Lower leg skin (tissue), 4 donors: ENCODE measurements at regions not wholly inside any gene's neighbourhood (a gene's known extent, or its start where the extent isn't known, plus 50 kb on each side); places are given as distances from the start of the nearest gene placed in this dataset.

Experiments used
- DNase-seq, 2 donors: peaks; one replicate each; pipeline ENCODE4 v3.0.0-alpha.2; 2019; ENCODE audit warnings: low spot score in 2 of 2
- H3K4me3 ChIP-seq: fragments of 200-600 bp; sonication (generic); 2 replicates; pipeline ENCODE4 v1.5.1; 2017; ENCODE audit warnings: mild to moderate bottlenecking, low read depth; ENCODE audit not compliant: poor library complexity, severe bottlenecking
- POLR2A ChIP-seq, 2 donors: fragments of 450-650 bp; IDR thresholded peaks; one replicate each; pipeline ENCODE4 v1.6.1; 2016 to 2017; ENCODE audit warnings: antibody characterized with exemption in 2 of 2, mild to moderate bottlenecking in 1 of 2, moderate library complexity in 1 of 2
- WGBS, 2 donors: methylation state at CpG; one replicate each; pipeline ENCODE4 v1.1.5; 2018; 5-methylcytosine and 5-hydroxymethylcytosine counted together
- intact Hi-C: fragments of 100-400 bp; cut with DNase I; formaldehyde crosslinking; loops from one replicate; pipeline ENCODE4 v1.15.0; 2023; ENCODE audit warnings: low total_unique reads
- TF ChIP-seq, protein P1 (sequence below), 3 donors: fragments of 450-650 bp; IDR thresholded peaks; one replicate each; pipeline ENCODE4 v1.5.1; 2016; ENCODE audit warnings: antibody characterized with exemption in 3 of 3, mild to moderate bottlenecking in 3 of 3, moderate library complexity in 2 of 3

- intact Hi-C loops: no loop called here
- no peak for TF ChIP-seq POLR2A (IDR thresholded peaks at IDR 0.05)
- TF ChIP-seq, protein P1, sequence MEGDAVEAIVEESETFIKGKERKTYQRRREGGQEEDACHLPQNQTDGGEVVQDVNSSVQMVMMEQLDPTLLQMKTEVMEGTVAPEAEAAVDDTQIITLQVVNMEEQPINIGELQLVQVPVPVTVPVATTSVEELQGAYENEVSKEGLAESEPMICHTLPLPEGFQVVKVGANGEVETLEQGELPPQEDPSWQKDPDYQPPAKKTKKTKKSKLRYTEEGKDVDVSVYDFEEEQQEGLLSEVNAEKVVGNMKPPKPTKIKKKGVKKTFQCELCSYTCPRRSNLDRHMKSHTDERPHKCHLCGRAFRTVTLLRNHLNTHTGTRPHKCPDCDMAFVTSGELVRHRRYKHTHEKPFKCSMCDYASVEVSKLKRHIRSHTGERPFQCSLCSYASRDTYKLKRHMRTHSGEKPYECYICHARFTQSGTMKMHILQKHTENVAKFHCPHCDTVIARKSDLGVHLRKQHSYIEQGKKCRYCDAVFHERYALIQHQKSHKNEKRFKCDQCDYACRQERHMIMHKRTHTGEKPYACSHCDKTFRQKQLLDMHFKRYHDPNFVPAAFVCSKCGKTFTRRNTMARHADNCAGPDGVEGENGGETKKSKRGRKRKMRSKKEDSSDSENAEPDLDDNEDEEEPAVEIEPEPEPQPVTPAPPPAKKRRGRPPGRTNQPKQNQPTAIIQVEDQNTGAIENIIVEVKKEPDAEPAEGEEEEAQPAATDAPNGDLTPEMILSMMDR (IDR thresholded peaks at IDR 0.05): no peak
- 90 to 93% methylated on average over 8 of the region's 8 CpGs for WGBS, 2 donors
Measured at GRCh38 chr7:33836797-33837355, 68.5 kb upstream of the BMPER start.

GRCh38 chr7:33837356-33837851 lies 67.9 kb upstream of the BMPER start:
- intact Hi-C loops: no loop called here
- no peak overlapping the region for H3K4me3 ChIP-seq
- WGBS, 2 donors: 72 to 76% methylated on average over 14 of the region's 14 CpGs
- TF ChIP-seq, protein P1 (IDR thresholded peaks at IDR 0.05): no peak
- TF ChIP-seq POLR2A (IDR thresholded peaks at IDR 0.05): no peak
- no peak for DNase-seq

More at GRCh38 chr7:33836797-33837355, 68.5 kb upstream of the BMPER start:
- H3K4me3 ChIP-seq: no peak overlapping the region
- no peak for DNase-seq

- intact Hi-C loops: no loop called here
- no peak for TF ChIP-seq POLR2A (IDR thresholded peaks at IDR 0.05)
- TF ChIP-seq, protein P1 (IDR thresholded peaks at IDR 0.05): no peak
- WGBS, 2 donors: 73 to 76% methylated on average over 1 of the region's 1 CpG
- no peak for DNase-seq
- no peak overlapping the region for H3K4me3 ChIP-seq
Measured at GRCh38 chr7:33841031-33841430, 64.3 kb upstream of the BMPER start.

DNA sequence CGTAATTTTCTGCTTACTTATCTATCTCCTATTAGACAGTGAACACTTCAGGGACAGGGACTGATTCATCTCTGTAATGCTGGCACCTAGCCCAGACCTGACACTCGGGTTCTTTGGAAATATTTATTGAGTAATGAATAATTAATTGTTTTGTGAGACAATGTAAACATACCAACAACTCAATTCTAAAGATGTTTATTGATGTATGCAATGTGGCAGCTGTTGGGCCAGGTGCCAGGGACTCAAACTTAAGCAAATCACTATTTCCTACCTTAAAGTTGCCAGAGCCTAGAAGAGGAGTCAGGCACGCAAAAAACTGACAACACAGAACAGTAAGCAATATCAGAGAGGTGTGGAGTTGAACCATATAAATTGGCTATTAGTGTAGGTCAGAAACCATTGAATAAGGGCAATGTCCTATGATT lies 63.6 kb upstream of the BMPER start:
- TF ChIP-seq, protein P1 (IDR thresholded peaks at IDR 0.05): no peak
- no peak for TF ChIP-seq POLR2A (IDR thresholded peaks at IDR 0.05)
- WGBS, 2 donors: 37 to 42% methylated on average over 3 of the region's 3 CpGs
- intact Hi-C loops: no loop called here
- DNase-seq: peak in 1 of 2 donors; percentile 22
- no peak overlapping the region for H3K4me3 ChIP-seq

DNA sequence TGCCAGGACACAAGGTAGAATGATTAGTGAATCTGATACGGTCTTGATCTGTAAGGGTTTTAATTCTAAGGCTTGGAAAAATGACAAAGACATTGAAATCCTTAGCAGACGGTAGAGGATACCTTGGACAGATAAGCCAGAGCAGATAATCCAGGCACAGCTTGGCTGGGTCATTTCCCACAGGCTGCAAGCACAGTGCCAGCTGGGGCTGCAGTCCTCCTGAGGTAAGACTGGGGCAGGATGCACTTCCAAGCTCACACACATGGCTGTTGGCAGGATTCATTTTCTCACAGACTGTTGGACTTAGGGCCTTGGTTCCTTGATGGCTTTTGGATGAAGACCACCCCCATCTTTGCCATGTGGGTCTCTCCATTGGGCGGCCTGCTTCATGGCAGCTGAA lies 63.2 kb upstream of the BMPER start:
- TF ChIP-seq, protein P1 (IDR thresholded peaks at IDR 0.05): no peak
- TF ChIP-seq POLR2A (IDR thresholded peaks at IDR 0.05): no peak
- H3K4me3 ChIP-seq: no peak overlapping the region
- intact Hi-C loops: no loop called here
- WGBS, 2 donors: 78 to 83% methylated on average over 3 of the region's 3 CpGs
- DNase-seq: no peak

DNA sequence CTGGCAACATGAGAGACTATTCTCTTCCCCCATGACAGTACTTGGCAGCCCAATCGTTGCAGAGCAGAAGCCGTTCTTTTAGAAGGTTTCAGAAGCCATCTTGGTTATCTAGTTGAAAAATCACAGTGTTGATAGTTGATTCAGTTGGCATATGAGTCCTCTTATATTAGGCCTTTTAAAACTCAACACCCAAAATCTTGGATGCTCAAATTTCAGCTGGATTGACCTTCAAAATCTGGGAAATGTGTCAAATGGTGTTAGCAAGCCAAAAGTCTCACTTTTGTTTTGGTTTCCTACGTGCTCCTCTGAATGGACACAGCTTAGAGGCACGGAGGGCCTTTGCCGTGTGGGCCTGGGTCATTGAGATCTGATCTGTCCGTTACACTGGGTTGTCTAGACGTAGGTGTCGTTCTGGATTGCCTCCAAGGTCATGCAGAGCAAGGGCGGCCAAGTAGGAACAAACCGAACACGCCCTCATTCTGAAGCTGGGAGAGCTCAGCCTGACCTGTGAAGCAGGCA lies 59.3 kb upstream of the BMPER start:
- no peak overlapping the region for H3K4me3 ChIP-seq
- TF ChIP-seq POLR2A (IDR thresholded peaks at IDR 0.05): no peak
- TF ChIP-seq, protein P1 (IDR thresholded peaks at IDR 0.05): no peak
- no peak for DNase-seq
- intact Hi-C loops: no loop called here
- 66 to 70% methylated on average over 11 of the region's 11 CpGs for WGBS, 2 donors
